ENCODE measurements at regions not wholly inside any gene's neighbourhood (a gene's known extent, or its start where the extent isn't known, plus 50 kb on each side); places are given as distances from the start of the nearest gene placed in this dataset. TPM values are rescaled to one million over a fixed set of nuclear protein-coding genes. Genes with fewer than 3 reads are reported as not detected.

DNA sequence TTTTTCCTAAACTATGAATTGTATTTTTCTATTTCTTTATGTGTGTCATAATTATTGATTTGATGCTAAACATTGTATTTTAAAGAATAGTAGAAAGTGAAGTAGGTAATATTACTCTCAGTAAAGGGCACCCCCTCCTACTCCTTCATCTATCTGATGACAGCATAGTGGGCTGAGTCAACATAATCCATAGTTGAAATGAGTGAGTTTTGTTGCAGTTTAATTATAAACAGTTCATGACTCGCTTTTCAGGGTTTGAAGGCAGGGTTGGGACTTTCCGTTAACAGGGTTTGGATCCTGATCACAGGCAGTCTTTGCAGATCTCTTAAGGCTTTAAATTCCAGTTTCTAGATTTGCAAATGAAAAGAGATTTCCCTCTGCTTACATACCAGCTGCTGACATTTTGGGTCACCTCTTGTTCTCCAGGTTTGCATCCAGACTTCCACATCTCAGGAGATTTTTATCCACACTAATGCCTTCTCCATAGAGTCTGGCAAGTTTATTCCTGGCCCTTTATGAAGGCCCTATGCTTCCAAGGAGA, 54.0 kb upstream of the TACR3 start:
- H3K36me3 Mint-ChIP-seq (ENCODE audit: low read depth), result no peaks in the 10 kb centered on the region
- H3K9me3 Mint-ChIP-seq, result no peaks in the 10 kb centered on the region
- no peak overlapping the region for H2AFZ ChIP-seq

More for the DNA sequence above, 54.0 kb upstream of the TACR3 start:
- no peaks in the 10 kb centered on the region for H4K20me1 ChIP-seq (replicated peaks; ENCODE audit: insufficient read depth)
- H3F3A ChIP-seq (replicated peaks; ENCODE audit: low read depth), result no peaks in the 10 kb centered on the region
- H3K4me2 ChIP-seq, result peak overlapping the region; percentile 33
- DNase-seq (ENCODE audit: low spot score) (peak; percentile 40), ATAC-seq (peak; percentile 48; the same call in 2 of the 3 replicates)
- H3K27ac Mint-ChIP-seq, result no peak overlapping the region
- H3K36me3 ChIP-seq (ENCODE audit: insufficient read depth), result no peaks in the 10 kb centered on the region
- peaks cover 23% of the 10 kb centered on the region; the same call in 2 of the 3 replicates for H3K4me1 Mint-ChIP-seq
- peaks cover 3% of the 10 kb centered on the region for H3K27me3 ChIP-seq (ENCODE audit: insufficient read depth)
- no peaks in the 10 kb centered on the region for H3K79me2 ChIP-seq (replicated peaks; ENCODE audit: insufficient read depth)
- peaks cover 2% of the 10 kb centered on the region for H3K27me3 Mint-ChIP-seq (ENCODE audit: insufficient read depth, low read depth, poor library complexity)
- H3K4me1 ChIP-seq (ENCODE audit: insufficient read depth), result peaks cover 11% of the 10 kb centered on the region
- H3K4me3 ChIP-seq, result no peak overlapping the region
- H3K9me2 ChIP-seq (ENCODE audit: insufficient read depth), result no peaks in the 10 kb centered on the region
- H3K27ac ChIP-seq (ENCODE audit: low read depth), result no peak overlapping the region
- H3K4me3 Mint-ChIP-seq, result no peak overlapping the region
- TF ChIP-seq, protein P1, sequence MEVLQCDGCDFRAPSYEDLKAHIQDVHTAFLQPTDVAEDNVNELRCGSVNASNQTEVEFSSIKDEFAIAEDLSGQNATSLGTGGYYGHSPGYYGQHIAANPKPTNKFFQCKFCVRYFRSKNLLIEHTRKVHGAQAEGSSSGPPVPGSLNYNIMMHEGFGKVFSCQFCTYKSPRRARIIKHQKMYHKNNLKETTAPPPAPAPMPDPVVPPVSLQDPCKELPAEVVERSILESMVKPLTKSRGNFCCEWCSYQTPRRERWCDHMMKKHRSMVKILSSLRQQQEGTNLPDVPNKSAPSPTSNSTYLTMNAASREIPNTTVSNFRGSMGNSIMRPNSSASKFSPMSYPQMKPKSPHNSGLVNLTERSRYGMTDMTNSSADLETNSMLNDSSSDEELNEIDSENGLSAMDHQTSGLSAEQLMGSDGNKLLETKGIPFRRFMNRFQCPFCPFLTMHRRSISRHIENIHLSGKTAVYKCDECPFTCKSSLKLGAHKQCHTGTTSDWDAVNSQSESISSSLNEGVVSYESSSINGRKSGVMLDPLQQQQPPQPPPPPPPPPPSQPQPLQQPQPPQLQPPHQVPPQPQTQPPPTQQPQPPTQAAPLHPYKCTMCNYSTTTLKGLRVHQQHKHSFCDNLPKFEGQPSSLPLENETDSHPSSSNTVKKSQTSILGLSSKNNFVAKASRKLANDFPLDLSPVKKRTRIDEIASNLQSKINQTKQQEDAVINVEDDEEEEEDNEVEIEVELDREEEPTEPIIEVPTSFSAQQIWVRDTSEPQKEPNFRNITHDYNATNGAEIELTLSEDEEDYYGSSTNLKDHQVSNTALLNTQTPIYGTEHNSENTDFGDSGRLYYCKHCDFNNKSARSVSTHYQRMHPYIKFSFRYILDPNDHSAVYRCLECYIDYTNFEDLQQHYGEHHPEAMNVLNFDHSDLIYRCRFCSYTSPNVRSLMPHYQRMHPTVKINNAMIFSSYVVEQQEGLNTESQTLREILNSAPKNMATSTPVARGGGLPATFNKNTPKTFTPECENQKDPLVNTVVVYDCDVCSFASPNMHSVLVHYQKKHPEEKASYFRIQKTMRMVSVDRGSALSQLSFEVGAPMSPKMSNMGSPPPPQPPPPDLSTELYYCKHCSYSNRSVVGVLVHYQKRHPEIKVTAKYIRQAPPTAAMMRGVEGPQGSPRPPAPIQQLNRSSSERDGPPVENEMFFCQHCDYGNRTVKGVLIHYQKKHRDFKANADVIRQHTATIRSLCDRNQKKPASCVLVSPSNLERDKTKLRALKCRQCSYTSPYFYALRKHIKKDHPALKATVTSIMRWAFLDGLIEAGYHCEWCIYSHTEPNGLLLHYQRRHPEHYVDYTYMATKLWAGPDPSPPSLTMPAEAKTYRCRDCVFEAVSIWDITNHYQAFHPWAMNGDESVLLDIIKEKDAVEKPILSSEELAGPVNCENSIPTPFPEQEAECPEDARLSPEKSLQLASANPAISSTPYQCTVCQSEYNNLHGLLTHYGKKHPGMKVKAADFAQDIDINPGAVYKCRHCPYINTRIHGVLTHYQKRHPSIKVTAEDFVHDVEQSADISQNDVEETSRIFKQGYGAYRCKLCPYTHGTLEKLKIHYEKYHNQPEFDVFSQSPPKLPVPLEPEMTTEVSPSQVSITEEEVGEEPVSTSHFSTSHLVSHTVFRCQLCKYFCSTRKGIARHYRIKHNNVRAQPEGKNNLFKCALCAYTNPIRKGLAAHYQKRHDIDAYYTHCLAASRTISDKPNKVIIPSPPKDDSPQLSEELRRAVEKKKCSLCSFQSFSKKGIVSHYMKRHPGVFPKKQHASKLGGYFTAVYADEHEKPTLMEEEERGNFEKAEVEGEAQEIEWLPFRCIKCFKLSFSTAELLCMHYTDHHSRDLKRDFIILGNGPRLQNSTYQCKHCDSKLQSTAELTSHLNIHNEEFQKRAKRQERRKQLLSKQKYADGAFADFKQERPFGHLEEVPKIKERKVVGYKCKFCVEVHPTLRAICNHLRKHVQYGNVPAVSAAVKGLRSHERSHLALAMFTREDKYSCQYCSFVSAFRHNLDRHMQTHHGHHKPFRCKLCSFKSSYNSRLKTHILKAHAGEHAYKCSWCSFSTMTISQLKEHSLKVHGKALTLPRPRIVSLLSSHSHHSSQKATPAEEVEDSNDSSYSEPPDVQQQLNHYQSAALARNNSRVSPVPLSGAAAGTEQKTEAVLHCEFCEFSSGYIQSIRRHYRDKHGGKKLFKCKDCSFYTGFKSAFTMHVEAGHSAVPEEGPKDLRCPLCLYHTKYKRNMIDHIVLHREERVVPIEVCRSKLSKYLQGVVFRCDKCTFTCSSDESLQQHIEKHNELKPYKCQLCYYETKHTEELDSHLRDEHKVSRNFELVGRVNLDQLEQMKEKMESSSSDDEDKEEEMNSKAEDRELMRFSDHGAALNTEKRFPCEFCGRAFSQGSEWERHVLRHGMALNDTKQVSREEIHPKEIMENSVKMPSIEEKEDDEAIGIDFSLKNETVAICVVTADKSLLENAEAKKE (CRISPR knock-in tag; IDR thresholded peaks at IDR 0.05), result peak; percentile 53; the same call in 1 of the 2 replicates
- TF ChIP-seq, protein P2, sequence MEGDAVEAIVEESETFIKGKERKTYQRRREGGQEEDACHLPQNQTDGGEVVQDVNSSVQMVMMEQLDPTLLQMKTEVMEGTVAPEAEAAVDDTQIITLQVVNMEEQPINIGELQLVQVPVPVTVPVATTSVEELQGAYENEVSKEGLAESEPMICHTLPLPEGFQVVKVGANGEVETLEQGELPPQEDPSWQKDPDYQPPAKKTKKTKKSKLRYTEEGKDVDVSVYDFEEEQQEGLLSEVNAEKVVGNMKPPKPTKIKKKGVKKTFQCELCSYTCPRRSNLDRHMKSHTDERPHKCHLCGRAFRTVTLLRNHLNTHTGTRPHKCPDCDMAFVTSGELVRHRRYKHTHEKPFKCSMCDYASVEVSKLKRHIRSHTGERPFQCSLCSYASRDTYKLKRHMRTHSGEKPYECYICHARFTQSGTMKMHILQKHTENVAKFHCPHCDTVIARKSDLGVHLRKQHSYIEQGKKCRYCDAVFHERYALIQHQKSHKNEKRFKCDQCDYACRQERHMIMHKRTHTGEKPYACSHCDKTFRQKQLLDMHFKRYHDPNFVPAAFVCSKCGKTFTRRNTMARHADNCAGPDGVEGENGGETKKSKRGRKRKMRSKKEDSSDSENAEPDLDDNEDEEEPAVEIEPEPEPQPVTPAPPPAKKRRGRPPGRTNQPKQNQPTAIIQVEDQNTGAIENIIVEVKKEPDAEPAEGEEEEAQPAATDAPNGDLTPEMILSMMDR (conservative IDR thresholded peaks at IDR 0.05; ENCODE audit: low read depth in 2 of 2), result no peak

Small RNA genes in the stretch of these regions (small RNA-seq; reads per million reads assigned to genes)
- not detected for gene RNU6-635P (ENCODE audit: low replicate concordance)

Data from GM23338 (cell line).